ENCODE measurements at regions not wholly inside any gene's neighbourhood (a gene's known extent, or its start where the extent isn't known, plus 50 kb on each side); places are given as distances from the start of the nearest gene placed in this dataset.

DNA sequence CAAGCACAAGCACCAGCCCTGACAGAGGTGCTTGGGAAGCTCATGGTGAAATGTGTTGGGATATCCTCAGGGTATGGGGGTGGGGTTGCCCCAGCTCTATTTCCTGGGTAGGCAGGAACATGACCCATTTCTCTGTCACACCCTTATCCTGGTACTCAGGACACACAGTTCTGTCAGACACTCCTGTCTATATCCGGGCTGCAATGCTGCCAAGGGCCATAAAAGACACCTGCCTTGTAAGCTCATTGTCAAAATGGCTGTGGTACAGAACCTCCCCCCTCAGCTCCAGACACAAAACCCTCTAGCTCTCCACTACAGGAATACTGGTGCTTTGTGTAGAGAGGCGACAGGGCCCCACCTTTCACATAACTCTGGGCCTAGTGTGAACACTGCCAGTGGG is 636.7 kb downstream of the PLA2G4A start:
- Histone ChIP-seq H3K4me1 (ENCODE audit: control insufficient read depth in 4 of 4, insufficient read depth in 4 of 4, low read length in 3 of 4) (no peaks in the 10 kb centered on the region), H3K4me3 (ENCODE audit: low read depth in 1 of 3, low read length in 3 of 3) (no peak overlapping the region), H3K27ac (ENCODE audit: low read depth in 1 of 2, low read length in 2 of 2) (no peak overlapping the region), H3K27me3 (ENCODE audit: control insufficient read depth in 4 of 4, insufficient read depth in 4 of 4, low read length in 3 of 4) (no peaks in the 10 kb centered on the region), H3K36me3 (ENCODE audit: control insufficient read depth in 4 of 4, insufficient read depth in 3 of 4, low read depth in 1 of 4, low read length in 3 of 4) (no peaks in the 10 kb centered on the region), H3K9ac (ENCODE audit: low read depth in 1 of 2, low read length in 2 of 2) (no peak overlapping the region), H3K9me3 (ENCODE audit: control insufficient read depth in 4 of 4, low read length in 3 of 4) (no peaks in the 10 kb centered on the region)
- WGBS: 40% methylated on average over 2 of the region's 2 CpGs
- no peak for DNase-seq (ENCODE audit: low spot score)
- TF ChIP-seq HNF4A (conservative IDR thresholded peaks at IDR 0.05) (no peak), RAD21 (IDR thresholded peaks at IDR 0.05) (no peak), EGR1 (IDR thresholded peaks at IDR 0.05; ENCODE audit: low read depth in 2 of 2) (no peak), RXRA (IDR thresholded peaks at IDR 0.05) (no peak), HNF4G (IDR thresholded peaks at IDR 0.05) (no peak)

GRCh38 chr1:187469836-187470235 is 641.1 kb downstream of the PLA2G4A start:
- no peaks in the 10 kb centered on the region for H3K4me1 ChIP-seq (ENCODE audit: control insufficient read depth in 4 of 4, insufficient read depth in 4 of 4, low read length in 3 of 4)
- no peak overlapping the region for H3K27ac ChIP-seq (ENCODE audit: low read depth in 1 of 2, low read length in 2 of 2)
- DNase-seq (ENCODE audit: low spot score): no peak
- no peak overlapping the region for H3K9ac ChIP-seq (ENCODE audit: low read depth in 1 of 2, low read length in 2 of 2)
- H3K4me3 ChIP-seq (ENCODE audit: low read depth in 1 of 3, low read length in 3 of 3): no peak overlapping the region
- no peaks in the 10 kb centered on the region for H3K9me3 ChIP-seq (ENCODE audit: control insufficient read depth in 4 of 4, low read length in 3 of 4)
- no peaks in the 10 kb centered on the region for H3K36me3 ChIP-seq (ENCODE audit: control insufficient read depth in 4 of 4, insufficient read depth in 3 of 4, low read depth in 1 of 4, low read length in 3 of 4)
- no peaks in the 10 kb centered on the region for H3K27me3 ChIP-seq (ENCODE audit: control insufficient read depth in 4 of 4, insufficient read depth in 4 of 4, low read length in 3 of 4)
- TF ChIP-seq, protein P1, sequence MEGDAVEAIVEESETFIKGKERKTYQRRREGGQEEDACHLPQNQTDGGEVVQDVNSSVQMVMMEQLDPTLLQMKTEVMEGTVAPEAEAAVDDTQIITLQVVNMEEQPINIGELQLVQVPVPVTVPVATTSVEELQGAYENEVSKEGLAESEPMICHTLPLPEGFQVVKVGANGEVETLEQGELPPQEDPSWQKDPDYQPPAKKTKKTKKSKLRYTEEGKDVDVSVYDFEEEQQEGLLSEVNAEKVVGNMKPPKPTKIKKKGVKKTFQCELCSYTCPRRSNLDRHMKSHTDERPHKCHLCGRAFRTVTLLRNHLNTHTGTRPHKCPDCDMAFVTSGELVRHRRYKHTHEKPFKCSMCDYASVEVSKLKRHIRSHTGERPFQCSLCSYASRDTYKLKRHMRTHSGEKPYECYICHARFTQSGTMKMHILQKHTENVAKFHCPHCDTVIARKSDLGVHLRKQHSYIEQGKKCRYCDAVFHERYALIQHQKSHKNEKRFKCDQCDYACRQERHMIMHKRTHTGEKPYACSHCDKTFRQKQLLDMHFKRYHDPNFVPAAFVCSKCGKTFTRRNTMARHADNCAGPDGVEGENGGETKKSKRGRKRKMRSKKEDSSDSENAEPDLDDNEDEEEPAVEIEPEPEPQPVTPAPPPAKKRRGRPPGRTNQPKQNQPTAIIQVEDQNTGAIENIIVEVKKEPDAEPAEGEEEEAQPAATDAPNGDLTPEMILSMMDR (IDR thresholded peaks at IDR 0.05; ENCODE audit: low read depth, low read length, missing input control): no peak
- TF ChIP-seq REST (IDR thresholded peaks at IDR 0.05) (no peak), JUND (IDR thresholded peaks at IDR 0.05) (no peak), NR2F2 (IDR thresholded peaks at IDR 0.05) (no peak), FOXA1 (IDR thresholded peaks at IDR 0.05) (no peak), FOXA2 (IDR thresholded peaks at IDR 0.05) (no peak), SP1 (IDR thresholded peaks at IDR 0.05) (no peak), GABPA (IDR thresholded peaks at IDR 0.05 in 1 of 2, conservative IDR thresholded peaks at IDR 0.05 in 1 of 2) (no peak), RAD21 (IDR thresholded peaks at IDR 0.05) (no peak), TAF1 (conservative IDR thresholded peaks at IDR 0.05) (no peak), EGR1 (IDR thresholded peaks at IDR 0.05; ENCODE audit: low read depth in 2 of 2) (no peak), YY1 (IDR thresholded peaks at IDR 0.05) (no peak), HNF4A (conservative IDR thresholded peaks at IDR 0.05) (no peak), ZBTB33 (IDR thresholded peaks at IDR 0.05) (no peak)
- TF ChIP-seq, protein P2, sequence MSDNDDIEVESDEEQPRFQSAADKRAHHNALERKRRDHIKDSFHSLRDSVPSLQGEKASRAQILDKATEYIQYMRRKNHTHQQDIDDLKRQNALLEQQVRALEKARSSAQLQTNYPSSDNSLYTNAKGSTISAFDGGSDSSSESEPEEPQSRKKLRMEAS (IDR thresholded peaks at IDR 0.05): no peak
- 74% methylated on average over 2 of the region's 2 CpGs for WGBS

All from liver (tissue), 8 donors.